A673 (cell line): ENCODE measurements at regions not wholly inside any gene's neighbourhood (a gene's known extent, or its start where the extent isn't known, plus 50 kb on each side); places are given as distances from the start of the nearest gene placed in this dataset.

Experiments used
- EZH2 ChIP-seq: fragments of 200-600 bp; sonication (generic); IDR thresholded peaks from 2 replicates; pipeline ENCODE4 v1.6.1; 2017; ENCODE audit warnings: borderline replicate concordance, low read depth, mild to moderate bottlenecking, mixed read lengths, antibody characterized with exemption, low read length; ENCODE audit not compliant: poor library complexity, severe bottlenecking
- TF ChIP-seq, protein P1 (sequence below): fragments of 300-800, 200-600 bp; sonication (generic); conservative IDR thresholded peaks from 2 replicates; pipeline ENCODE4 v1.5.1; 2017; ENCODE audit warnings: low read depth, mild to moderate bottlenecking, antibody characterized with exemption, low read length, moderate library complexity, mixed read lengths

DNA sequence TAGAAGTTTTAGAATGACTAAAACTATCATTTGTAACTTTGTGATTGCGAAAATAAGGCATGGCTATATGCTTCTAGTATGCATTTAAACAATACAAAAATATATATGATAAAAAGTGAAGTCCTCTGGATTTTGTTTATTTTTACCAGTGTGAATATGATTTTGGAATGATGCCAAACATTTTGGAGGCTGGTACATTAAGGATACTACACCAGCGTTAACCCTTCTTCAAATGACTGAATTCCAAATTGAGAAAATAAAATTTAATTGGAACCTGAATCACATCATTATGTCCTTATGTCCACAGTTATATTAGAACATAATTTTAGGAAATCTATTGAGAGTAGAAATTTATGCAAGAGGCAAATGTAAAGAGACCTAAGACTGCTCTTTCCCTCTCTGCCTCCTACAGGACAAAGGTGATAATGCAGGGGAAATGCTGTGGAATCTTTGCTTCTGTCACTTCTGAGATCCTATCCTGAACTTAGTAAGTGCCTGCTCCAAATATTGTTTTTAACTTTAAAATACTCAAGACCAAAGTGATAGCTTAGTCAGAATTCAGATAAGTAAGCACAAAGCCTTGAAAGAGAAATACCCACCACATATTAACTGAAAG, 121.1 kb upstream of the NANOGP8 start:
- TF ChIP-seq, protein P1, sequence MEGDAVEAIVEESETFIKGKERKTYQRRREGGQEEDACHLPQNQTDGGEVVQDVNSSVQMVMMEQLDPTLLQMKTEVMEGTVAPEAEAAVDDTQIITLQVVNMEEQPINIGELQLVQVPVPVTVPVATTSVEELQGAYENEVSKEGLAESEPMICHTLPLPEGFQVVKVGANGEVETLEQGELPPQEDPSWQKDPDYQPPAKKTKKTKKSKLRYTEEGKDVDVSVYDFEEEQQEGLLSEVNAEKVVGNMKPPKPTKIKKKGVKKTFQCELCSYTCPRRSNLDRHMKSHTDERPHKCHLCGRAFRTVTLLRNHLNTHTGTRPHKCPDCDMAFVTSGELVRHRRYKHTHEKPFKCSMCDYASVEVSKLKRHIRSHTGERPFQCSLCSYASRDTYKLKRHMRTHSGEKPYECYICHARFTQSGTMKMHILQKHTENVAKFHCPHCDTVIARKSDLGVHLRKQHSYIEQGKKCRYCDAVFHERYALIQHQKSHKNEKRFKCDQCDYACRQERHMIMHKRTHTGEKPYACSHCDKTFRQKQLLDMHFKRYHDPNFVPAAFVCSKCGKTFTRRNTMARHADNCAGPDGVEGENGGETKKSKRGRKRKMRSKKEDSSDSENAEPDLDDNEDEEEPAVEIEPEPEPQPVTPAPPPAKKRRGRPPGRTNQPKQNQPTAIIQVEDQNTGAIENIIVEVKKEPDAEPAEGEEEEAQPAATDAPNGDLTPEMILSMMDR = peak; percentile 61
- no peak for TF ChIP-seq EZH2
